H9 (cell line): ENCODE measurements at regions not wholly inside any gene's neighbourhood (a gene's known extent, or its start where the extent isn't known, plus 50 kb on each side); places are given as distances from the start of the nearest gene placed in this dataset.

Source experiments
- DNase-seq: peaks from one replicate; pipeline ENCODE4 v3.0.0-alpha.2; 2017
- H2AFZ ChIP-seq: one replicate; pipeline ENCODE4 v1.6.1; 2013; ENCODE audit warnings: mild to moderate bottlenecking, low read length, control low read depth, moderate library complexity
- H2AK5ac ChIP-seq: 2 replicates; pipeline ENCODE4 v1.6.1; 2013; ENCODE audit warnings: low read length, control low read depth, mixed read lengths; ENCODE audit not compliant: insufficient read length
- H2BK120ac ChIP-seq: one replicate; pipeline ENCODE4 v1.6.1; 2013; ENCODE audit warnings: low read depth, mild to moderate bottlenecking, low read length, control low read depth, inconsistent platforms; ENCODE audit not compliant: poor library complexity, severe bottlenecking
- H2BK12ac ChIP-seq: 2 replicates; pipeline ENCODE4 v1.6.1; 2013; ENCODE audit warnings: low read length, control low read depth, mixed read lengths, low read depth; ENCODE audit not compliant: insufficient read length
- H2BK15ac ChIP-seq: 2 replicates; pipeline ENCODE4 v1.6.1; 2013; ENCODE audit warnings: low read depth, low read length, control low read depth
- H2BK20ac ChIP-seq: one replicate; pipeline ENCODE4 v1.6.1; 2013; ENCODE audit warnings: low read depth, mild to moderate bottlenecking, low read length, control low read depth, inconsistent platforms; ENCODE audit not compliant: poor library complexity, severe bottlenecking
- H2BK5ac ChIP-seq: 2 replicates; pipeline ENCODE4 v1.6.1; 2013; ENCODE audit warnings: low read length, control low read depth, mixed read lengths; ENCODE audit not compliant: insufficient read length
- H3K14ac ChIP-seq: 2 replicates; pipeline ENCODE4 v1.6.1; 2013; ENCODE audit warnings: low read length, control low read depth; ENCODE audit not compliant: insufficient read depth
- H3K18ac ChIP-seq: 2 replicates; pipeline ENCODE4 v1.6.1; 2013; ENCODE audit warnings: low read depth, mild to moderate bottlenecking, mixed read lengths, low read length, control low read depth; ENCODE audit not compliant: insufficient read length
- H3K23ac ChIP-seq: 2 replicates; pipeline ENCODE4 v1.6.1; 2013; ENCODE audit warnings: low read length, control low read depth, mixed read lengths, low read depth; ENCODE audit not compliant: insufficient read length
- H3K23me2 ChIP-seq: 2 replicates; pipeline ENCODE4 v1.6.1; 2013; ENCODE audit warnings: low read depth, mild to moderate bottlenecking, mixed read lengths, low read length, control low read depth; ENCODE audit not compliant: insufficient read length, poor library complexity, severe bottlenecking
- H3K27ac ChIP-seq: 2 replicates; pipeline ENCODE4 v1.5.1; 2013; ENCODE audit warnings: low read length, control low read depth, mixed read lengths, low read depth; ENCODE audit not compliant: insufficient read length
- H3K27me3 ChIP-seq: 2 replicates; pipeline ENCODE4 v1.6.1; 2013; ENCODE audit warnings: low read length, control low read depth, inconsistent platforms; ENCODE audit not compliant: insufficient read depth
- H3K4ac ChIP-seq: 2 replicates; pipeline ENCODE4 v1.6.1; 2013; ENCODE audit warnings: low read depth, mild to moderate bottlenecking, control low read depth, inconsistent platforms, low read length, moderate library complexity
- H3K4me1 ChIP-seq: 2 replicates; pipeline ENCODE4 v1.6.1; 2013; ENCODE audit warnings: low read length, control low read depth, inconsistent platforms; ENCODE audit not compliant: insufficient read depth
- H3K4me2 ChIP-seq: 2 replicates; pipeline ENCODE4 v1.6.1; 2013; ENCODE audit warnings: low read length, control low read depth, mixed read lengths; ENCODE audit not compliant: insufficient read length, insufficient read depth
- H3K56ac ChIP-seq: 2 replicates; pipeline ENCODE4 v1.6.1; 2013; ENCODE audit warnings: low read depth, mild to moderate bottlenecking, mixed read lengths, low read length, control low read depth; ENCODE audit not compliant: insufficient read length
- H3K79me1 ChIP-seq: 2 replicates; pipeline ENCODE4 v1.6.1; 2013; ENCODE audit warnings: low read depth, mild to moderate bottlenecking, moderate library complexity, low read length, control low read depth, inconsistent platforms; ENCODE audit not compliant: insufficient read depth, poor library complexity, severe bottlenecking
- H3K79me2 ChIP-seq: 2 replicates; pipeline ENCODE4 v1.6.1; 2013; ENCODE audit warnings: low read length, control low read depth, inconsistent platforms; ENCODE audit not compliant: insufficient read depth
- H3K9ac ChIP-seq: 2 replicates; pipeline ENCODE4 v1.6.1; 2013; ENCODE audit warnings: low read length, control low read depth, mixed read lengths; ENCODE audit not compliant: insufficient read length; ENCODE audit errors: extremely low read depth
- H3K9me3 ChIP-seq: one replicate; pipeline ENCODE4 v1.6.1; 2013; ENCODE audit warnings: low read depth, low read length, inconsistent platforms; ENCODE audit not compliant: control insufficient read depth
- H3T11ph ChIP-seq: one replicate; pipeline ENCODE4 v1.6.1; 2013; ENCODE audit warnings: mild to moderate bottlenecking, low read length, control low read depth, inconsistent platforms
- H4K20me1 ChIP-seq: one replicate; pipeline ENCODE4 v1.6.1; 2013; ENCODE audit not compliant: control insufficient read depth, insufficient read length, insufficient read depth
- H4K5ac ChIP-seq: 2 replicates; pipeline ENCODE4 v1.6.1; 2013; ENCODE audit warnings: low read depth, mild to moderate bottlenecking, mixed read lengths, low read length, control low read depth; ENCODE audit not compliant: insufficient read length
- H4K8ac ChIP-seq: replicated peaks from 2 replicates; pipeline ENCODE4 v1.6.1; 2013; ENCODE audit warnings: low read length, control low read depth, mixed read lengths, low read depth; ENCODE audit not compliant: insufficient read length
- H4K91ac ChIP-seq: 2 replicates; pipeline ENCODE4 v1.6.1; 2013; ENCODE audit warnings: low read depth, mild to moderate bottlenecking, moderate library complexity, mixed read lengths, low read length, control low read depth; ENCODE audit not compliant: insufficient read length
- H3K27ac Mint-ChIP-seq, 3 experiments: 2 replicates in 2 of 3; 3 replicates in 1 of 3; pipeline ENCODE4 v1.8.0; 2020 to 2021; ENCODE audit warnings: mixed read lengths in 3 of 3, mild to moderate bottlenecking in 1 of 3, moderate library complexity in 1 of 3
- H3K27me3 Mint-ChIP-seq: 2 replicates; pipeline ENCODE4 v1.8.0; 2021; ENCODE audit warnings: low read depth, mild to moderate bottlenecking, moderate library complexity, mixed read lengths
- H3K36me3 Mint-ChIP-seq, 3 experiments: 2 replicates in 2 of 3; 3 replicates in 1 of 3; pipeline ENCODE4 v1.8.0; 2020 to 2021; ENCODE audit warnings: low read depth in 3 of 3, mixed read lengths in 3 of 3; ENCODE audit not compliant: insufficient read depth in 1 of 3
- H3K4me1 Mint-ChIP-seq, 2 experiments: 2 replicates each; pipeline ENCODE4 v1.8.0; 2020; ENCODE audit warnings: mixed read lengths in 2 of 2
- H3K4me3 Mint-ChIP-seq, 2 experiments: 2 replicates in 1 of 2; 3 replicates in 1 of 2; pipeline ENCODE4 v1.8.0; 2020 to 2021; ENCODE audit warnings: mild to moderate bottlenecking in 2 of 2, mixed read lengths in 2 of 2, moderate library complexity in 1 of 2
- H3K9me3 Mint-ChIP-seq, 2 experiments: 2 replicates in 1 of 2; 3 replicates in 1 of 2; pipeline ENCODE4 v1.8.0; 2020; ENCODE audit warnings: mild to moderate bottlenecking in 2 of 2, mixed read lengths in 2 of 2, moderate library complexity in 1 of 2
- CTCF ChIP-seq: fragments of 200-600 bp; sonication (generic); conservative IDR thresholded peaks from 3 replicates; pipeline ENCODE4 v1.8.0; 2021; ENCODE audit warnings: antibody characterized with exemption, mild to moderate bottlenecking
- WGBS: extraction: QIAGEN DNeasy Blood & Tissue Kit; methylation state at CpG from one replicate; pipeline ENCODE4 v1.1.7; 2013; ENCODE audit warnings: missing lambda C conversion rate, low lambda C conversion rate, mixed read lengths; ENCODE audit not compliant: insufficient read length; ENCODE audit errors: extremely low coverage; 5-methylcytosine and 5-hydroxymethylcytosine counted together

GRCh38 chr5:135723491-135723890 lies 111.0 kb upstream of the SLC25A48 start:
- H3K4me2 ChIP-seq, result no peak overlapping the region
- Mint-ChIP-seq H3K4me3 (no peak overlapping the region), H3K9me3 (no peaks in the 10 kb centered on the region), H3K27ac (no peak overlapping the region), H3K36me3 (no peaks in the 10 kb centered on the region), H3K27me3 (peaks cover 5% of the 10 kb centered on the region), H3K4me1 (peaks cover 27 to 32% of the 10 kb centered on the region in 2 experiments)
- H3K9me3 ChIP-seq, result no peaks in the 10 kb centered on the region
- no peak overlapping the region for H3K56ac ChIP-seq
- no peaks in the 10 kb centered on the region for H3K27me3 ChIP-seq
- no peak overlapping the region for H3K23ac ChIP-seq
- H3K4ac ChIP-seq, result no peak overlapping the region
- no peak overlapping the region for H4K91ac ChIP-seq
- H3K23me2 ChIP-seq, result no peaks in the 10 kb centered on the region
- no peak for DNase-seq
- no peak overlapping the region for H3K18ac ChIP-seq
- H4K8ac ChIP-seq, result no peak overlapping the region
- H3K4me1 ChIP-seq, result no peaks in the 10 kb centered on the region; the same call in 1 of the 2 replicates
- no peak for TF ChIP-seq CTCF
- no CpG with 5 or more reads among the region's 2 CpGs for WGBS
- H4K5ac ChIP-seq, result no peak overlapping the region
- no peak overlapping the region for H3K27ac ChIP-seq
- H3T11ph ChIP-seq, result no peak overlapping the region
- no peak overlapping the region for H2BK12ac ChIP-seq
- H3K79me2 ChIP-seq, result no peaks in the 10 kb centered on the region
- no peaks in the 10 kb centered on the region for H4K20me1 ChIP-seq
- H2BK20ac ChIP-seq, result no peak overlapping the region
- H2AFZ ChIP-seq, result no peak overlapping the region
- no peak overlapping the region for H3K14ac ChIP-seq
- H2BK5ac ChIP-seq, result no peak overlapping the region
- H2BK120ac ChIP-seq, result no peak overlapping the region
- no peak overlapping the region for H2BK15ac ChIP-seq
- no peak overlapping the region for H3K9ac ChIP-seq
- H3K79me1 ChIP-seq, result no peaks in the 10 kb centered on the region
- no peak overlapping the region for H2AK5ac ChIP-seq
